Gastrocnemius medialis (tissue), 4 donors: ENCODE measurements at regions not wholly inside any gene's neighbourhood (a gene's known extent, or its start where the extent isn't known, plus 50 kb on each side); places are given as distances from the start of the nearest gene placed in this dataset.
"Not testable (repeated sequence)": the region's sequence is repeated elsewhere in the genome, so short reads cannot be mapped to it uniquely, and the experiment has no call there.

Source experiments
- ATAC-seq, 2 donors: fragments of 150-250 bp; one replicate each; pipeline ENCODE4 v1.9.1; 2016
- DNase-seq, 2 donors: peaks; one replicate each; pipeline ENCODE4 v3.0.0-alpha.2; 2019
- H3K27ac ChIP-seq, 4 donors: fragments of 200-600 bp; sonication (generic); 1 replicate in 1 of 4; 2 replicates in 3 of 4; pipeline ENCODE4 v1.5.1; 2016 to 2018; ENCODE audit warnings: mild to moderate bottlenecking in 2 of 4, moderate library complexity in 1 of 4
- H3K27me3 ChIP-seq, 3 donors: fragments of 200-600 bp; sonication (generic) in 2 of 3; 1 replicate in 1 of 3; 2 replicates in 2 of 3; pipeline versions ENCODE4 v1.5.1 to v1.6.0; 2016 to 2019; ENCODE audit warnings: mild to moderate bottlenecking in 1 of 3, moderate library complexity in 1 of 3
- H3K36me3 ChIP-seq, 2 donors: fragments of 200-600 bp; sonication (generic) in 1 of 2; one replicate each; pipeline ENCODE4 v1.5.1; 2017 to 2018
- H3K4me1 ChIP-seq, 2 donors: fragments of 200-600 bp; sonication (generic) in 1 of 2; one replicate each; pipeline ENCODE4 v1.5.1; 2016 to 2017; ENCODE audit warnings: mild to moderate bottlenecking in 2 of 2
- H3K4me3 ChIP-seq, 4 donors: fragments of 200-600 bp; sonication (generic) in 3 of 4; 1 replicate in 1 of 4; 2 replicates in 3 of 4; pipeline ENCODE4 v1.5.1; 2016 to 2019; ENCODE audit warnings: mild to moderate bottlenecking in 2 of 4
- H3K9me3 ChIP-seq, 3 donors: fragments of 200-600 bp; sonication (generic) in 2 of 3; 1 replicate in 1 of 3; 2 replicates in 2 of 3; pipeline ENCODE4 v1.5.1; 2016 to 2019
- POLR2A ChIP-seq, 2 donors: fragments of 450-650 bp; IDR thresholded peaks; one replicate each; pipeline ENCODE4 v1.6.1; 2017; ENCODE audit warnings: antibody characterized with exemption in 2 of 2, mild to moderate bottlenecking in 2 of 2, moderate library complexity in 2 of 2
- in situ Hi-C, 4 donors: fragments of 200-750 bp; cut with MboI; loops; one replicate each; pipeline versions ENCODE4 v1.15.0 to v1.8.0; 2017; ENCODE audit warnings: low sequenced_read_pairs in 4 of 4
- intact Hi-C: fragments of 100-400 bp; cut with DNase I; formaldehyde crosslinking; loops from one replicate; pipeline ENCODE4 v1.15.1; 2023; ENCODE audit warnings: low total_unique reads
- TF ChIP-seq, protein P1 (sequence below), 5 experiments: fragments of 450-650 bp in 3 of 5; fragments of 200-600 bp in 2 of 5; sonication (generic) in 2 of 5; IDR thresholded peaks in 4 of 5; conservative IDR thresholded peaks in 1 of 5; 1 replicate in 4 of 5; 2 replicates in 1 of 5; pipeline ENCODE4 v1.5.1; 2016 to 2019; ENCODE audit warnings: antibody characterized with exemption in 5 of 5, mild to moderate bottlenecking in 3 of 5, moderate library complexity in 3 of 5

GRCh38 chr14:41461380-41461779 is 145.3 kb upstream of the LRFN5 start:
- TF ChIP-seq, protein P1, sequence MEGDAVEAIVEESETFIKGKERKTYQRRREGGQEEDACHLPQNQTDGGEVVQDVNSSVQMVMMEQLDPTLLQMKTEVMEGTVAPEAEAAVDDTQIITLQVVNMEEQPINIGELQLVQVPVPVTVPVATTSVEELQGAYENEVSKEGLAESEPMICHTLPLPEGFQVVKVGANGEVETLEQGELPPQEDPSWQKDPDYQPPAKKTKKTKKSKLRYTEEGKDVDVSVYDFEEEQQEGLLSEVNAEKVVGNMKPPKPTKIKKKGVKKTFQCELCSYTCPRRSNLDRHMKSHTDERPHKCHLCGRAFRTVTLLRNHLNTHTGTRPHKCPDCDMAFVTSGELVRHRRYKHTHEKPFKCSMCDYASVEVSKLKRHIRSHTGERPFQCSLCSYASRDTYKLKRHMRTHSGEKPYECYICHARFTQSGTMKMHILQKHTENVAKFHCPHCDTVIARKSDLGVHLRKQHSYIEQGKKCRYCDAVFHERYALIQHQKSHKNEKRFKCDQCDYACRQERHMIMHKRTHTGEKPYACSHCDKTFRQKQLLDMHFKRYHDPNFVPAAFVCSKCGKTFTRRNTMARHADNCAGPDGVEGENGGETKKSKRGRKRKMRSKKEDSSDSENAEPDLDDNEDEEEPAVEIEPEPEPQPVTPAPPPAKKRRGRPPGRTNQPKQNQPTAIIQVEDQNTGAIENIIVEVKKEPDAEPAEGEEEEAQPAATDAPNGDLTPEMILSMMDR (IDR thresholded peaks at IDR 0.05 in 4 of 5, conservative IDR thresholded peaks at IDR 0.05 in 1 of 5) = no peak
- no peak for TF ChIP-seq POLR2A (IDR thresholded peaks at IDR 0.05)
- intact Hi-C loops (no loop called here), in situ Hi-C loops (no loop called here)

DNA sequence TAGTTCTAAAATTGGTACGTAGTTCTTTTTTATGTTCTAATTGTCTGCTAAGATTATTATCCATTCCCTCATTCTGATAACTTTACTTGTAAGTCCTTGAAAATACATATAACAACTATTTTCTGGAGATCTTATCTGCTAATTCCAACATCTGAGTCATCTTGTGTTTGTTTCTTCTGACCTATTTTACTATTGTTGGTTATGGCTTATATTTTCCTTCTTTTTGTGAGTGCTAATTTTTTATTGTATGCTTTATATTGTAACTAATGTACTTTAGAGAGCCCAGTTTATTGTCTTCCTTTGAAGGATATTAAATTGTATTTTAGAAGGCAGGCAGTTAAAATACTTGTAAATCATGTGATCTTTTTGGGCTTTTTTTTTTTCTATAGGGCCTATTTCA is 149.3 kb upstream of the LRFN5 start:
- Histone ChIP-seq H3K27me3 (no peaks in the 10 kb centered on the region), H3K27ac (no peak overlapping the region), H3K4me1 (no peaks in the 10 kb centered on the region), H3K36me3 (no peaks in the 10 kb centered on the region), H3K9me3 (no peaks in the 10 kb centered on the region), H3K4me3 (no peak overlapping the region)
- ATAC-seq (no peak), DNase-seq (no peak)
- intact Hi-C loops (no loop called here), in situ Hi-C loops (no loop called here)
- TF ChIP-seq, protein P1 (IDR thresholded peaks at IDR 0.05 in 4 of 5, conservative IDR thresholded peaks at IDR 0.05 in 1 of 5) = no peak
- no peak for TF ChIP-seq POLR2A (IDR thresholded peaks at IDR 0.05)

More at GRCh38 chr14:41461380-41461779, 145.3 kb upstream of the LRFN5 start:
- Histone ChIP-seq H3K27ac (no peak overlapping the region), H3K9me3 (no peaks in the 10 kb centered on the region), H3K4me1 (no peaks in the 10 kb centered on the region), H3K36me3 (no peaks in the 10 kb centered on the region), H3K4me3 (no peak overlapping the region), H3K27me3 (no peaks in the 10 kb centered on the region)
- DNase-seq = no peak
- ATAC-seq = no peak

- H3K27me3 ChIP-seq = no peaks in the 10 kb centered on the region
- H3K27ac ChIP-seq = no peak overlapping the region
- H3K9me3 ChIP-seq = no peaks in the 10 kb centered on the region
- ATAC-seq = no peak
- no peak for TF ChIP-seq POLR2A (IDR thresholded peaks at IDR 0.05)
- TF ChIP-seq, protein P1 (IDR thresholded peaks at IDR 0.05 in 4 of 5, conservative IDR thresholded peaks at IDR 0.05 in 1 of 5) = no peak
- in situ Hi-C loops = no loop called here
- intact Hi-C loops = no loop called here
- no peak overlapping the region for H3K4me3 ChIP-seq
- no peaks in the 10 kb centered on the region for H3K36me3 ChIP-seq
- DNase-seq = no peak
- no peaks in the 10 kb centered on the region for H3K4me1 ChIP-seq
These were observed 157.6 kb upstream of the LRFN5 start for GRCh38 chr14:41449066-41449465.

GRCh38 chr14:41446008-41446407 is 160.7 kb upstream of the LRFN5 start:
- no peak overlapping the region for H3K27ac ChIP-seq
- TF ChIP-seq, protein P1 (IDR thresholded peaks at IDR 0.05 in 4 of 5, conservative IDR thresholded peaks at IDR 0.05 in 1 of 5) = no peak
- no peak for TF ChIP-seq POLR2A (IDR thresholded peaks at IDR 0.05)
- in situ Hi-C loops (no loop called here), intact Hi-C loops (no loop called here)
- H3K4me1 ChIP-seq = no peaks in the 10 kb centered on the region
- H3K4me3 ChIP-seq = no peak overlapping the region
- H3K36me3 ChIP-seq = no peaks in the 10 kb centered on the region
- DNase-seq (no peak), ATAC-seq (no peak)
- H3K9me3 ChIP-seq = no peaks in the 10 kb centered on the region
- H3K27me3 ChIP-seq = no peaks in the 10 kb centered on the region

GRCh38 chr14:41423503-41423902 is 183.2 kb upstream of the LRFN5 start:
- in situ Hi-C loops = no loop called here
- TF ChIP-seq POLR2A (IDR thresholded peaks at IDR 0.05) = no peak
- TF ChIP-seq, protein P1 (IDR thresholded peaks at IDR 0.05 in 4 of 5, conservative IDR thresholded peaks at IDR 0.05 in 1 of 5) = no peak

DNA sequence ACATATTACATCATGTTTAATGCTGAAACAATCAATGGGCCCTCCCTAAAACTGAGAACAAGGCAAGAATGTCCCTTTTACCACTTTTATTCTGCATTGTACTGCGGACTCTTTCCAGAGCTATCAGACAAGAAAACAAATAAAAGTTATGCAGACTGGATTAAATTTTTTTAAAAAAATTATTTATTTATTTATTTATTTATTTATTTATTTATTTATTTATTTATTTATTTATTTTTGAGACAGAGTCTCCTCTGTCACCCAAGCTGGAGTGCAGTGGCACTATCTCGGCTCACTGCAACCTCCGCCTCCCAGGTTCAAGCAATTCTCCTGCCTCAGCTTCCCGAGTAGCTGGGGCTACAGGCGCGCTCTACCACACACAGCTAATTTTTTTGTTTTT is 185.4 kb upstream of the LRFN5 start:
- intact Hi-C loops, H3K27ac ChIP-seq, H3K27me3 ChIP-seq, ATAC-seq, H3K9me3 ChIP-seq, DNase-seq, H3K36me3 ChIP-seq, H3K4me3 ChIP-seq, H3K4me1 ChIP-seq, in situ Hi-C loops: not testable (repeated sequence)

More at GRCh38 chr14:41423503-41423902, 183.2 kb upstream of the LRFN5 start:
- H3K27me3 ChIP-seq = no peaks in the 10 kb centered on the region
- no peaks in the 10 kb centered on the region for H3K36me3 ChIP-seq
- no peaks in the 10 kb centered on the region for H3K9me3 ChIP-seq
- ATAC-seq (no peak), DNase-seq (no peak)
- no peak overlapping the region for H3K27ac ChIP-seq
- H3K4me3 ChIP-seq = no peak overlapping the region
- H3K4me1 ChIP-seq = no peaks in the 10 kb centered on the region
- intact Hi-C loops = no loop called here
